Stimulated activated CD8-positive, alpha-beta memory T cell treated with anti-CD3 and anti-CD28 coated beads, Interleukin-7, amount 100 ng/mL, for 24 hours (primary cell): ENCODE measurements at regions not wholly inside any gene's neighbourhood (a gene's known extent, or its start where the extent isn't known, plus 50 kb on each side); places are given as distances from the start of the nearest gene placed in this dataset.

Source experiments
- DNase-seq: peaks from one replicate; pipeline ENCODE4 v3.0.0-alpha.2; 2020; ENCODE audit warnings: low read depth

- no peak for DNase-seq
These were observed 64.8 kb upstream of the MEOX2 start for GRCh38 chr7:15751191-15751701.

GRCh38 chr7:15750727-15751126 lies 64.2 kb upstream of the MEOX2 start:
- DNase-seq: no peak

GRCh38 chr7:15749631-15750030 lies 63.1 kb upstream of the MEOX2 start:
- no peak for DNase-seq

- no peak for DNase-seq
These were observed 61.2 kb upstream of the MEOX2 start for GRCh38 chr7:15747712-15748111.

DNA sequence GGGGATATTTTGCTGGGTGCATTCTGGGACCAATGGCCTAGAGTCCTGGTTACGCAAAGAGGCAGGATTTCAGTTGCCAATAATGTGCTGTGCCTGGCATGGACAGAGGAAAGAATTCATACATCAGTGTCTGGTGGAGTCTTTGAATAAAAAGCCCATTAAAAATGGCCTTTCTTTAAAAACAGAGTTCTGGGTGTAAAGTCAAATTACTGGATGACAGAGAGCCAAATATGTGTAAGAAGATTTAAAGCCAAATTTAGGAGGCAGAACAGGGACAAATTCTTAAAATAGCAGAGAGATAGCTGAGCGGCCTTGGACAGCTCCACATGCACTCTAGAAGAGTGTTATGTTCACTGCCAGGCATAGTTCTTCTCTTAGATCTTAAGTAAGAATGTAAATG lies 60.8 kb upstream of the MEOX2 start:
- DNase-seq: no peak

DNA sequence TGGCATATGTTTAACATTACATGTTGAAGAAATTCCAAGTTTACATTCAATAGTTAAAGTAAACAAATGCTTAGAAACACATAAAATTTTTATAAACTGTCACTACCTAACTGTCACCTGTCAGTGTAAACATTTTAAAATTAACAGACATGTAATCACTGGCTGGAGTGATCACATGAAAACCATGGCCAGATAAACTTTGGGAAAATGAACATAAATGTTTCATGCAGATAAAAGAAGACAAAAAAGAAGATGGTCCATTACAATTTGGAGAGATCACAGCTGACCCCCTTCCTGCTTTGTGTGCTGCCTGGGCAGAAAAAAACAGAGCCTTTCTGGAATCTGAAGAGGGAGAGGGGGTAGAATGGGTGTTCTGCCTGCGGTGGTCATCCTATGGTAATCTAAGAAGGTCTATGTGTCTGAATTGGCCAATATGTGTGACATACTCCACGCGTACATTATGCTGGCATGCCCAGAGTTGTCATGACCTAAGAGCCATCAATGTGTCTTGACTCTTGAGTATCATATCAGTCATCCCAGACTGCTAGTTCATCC lies 57.5 kb upstream of the MEOX2 start:
- DNase-seq: no peak

- DNase-seq: no peak
These were observed 51.1 kb upstream of the MEOX2 start for GRCh38 chr7:15737601-15738000.
